GM23338 (cell line): ENCODE measurements at regions not wholly inside any gene's neighbourhood (a gene's known extent, or its start where the extent isn't known, plus 50 kb on each side); places are given as distances from the start of the nearest gene placed in this dataset.

Source experiments
- ATAC-seq: fragments of 200-7000 bp; cut with Tn5 transposase; 3 replicates; pipeline ENCODE4 v1.9.1; 2020
- DNase-seq: peaks from one replicate; pipeline ENCODE4 v3.0.0-alpha.2; 2015; ENCODE audit warnings: low spot score
- H2AFZ ChIP-seq: fragments of 200-600 bp; sonication (generic); 2 replicates; pipeline ENCODE4 v1.8.0; 2016; ENCODE audit warnings: antibody characterized with exemption, mild to moderate bottlenecking, moderate library complexity
- H3F3A ChIP-seq: fragments of 200-600 bp; sonication (generic); replicated peaks from 2 replicates; pipeline ENCODE4 v1.8.0; 2017; ENCODE audit warnings: antibody characterized with exemption, mixed run types, low read depth
- H3K27ac ChIP-seq: fragments of 200-600 bp; sonication (generic); 2 replicates; pipeline ENCODE4 v1.6.1; 2016; ENCODE audit warnings: low read depth
- H3K27me3 ChIP-seq: fragments of 200-600 bp; sonication (generic); 2 replicates; pipeline ENCODE4 v1.8.0; 2016; ENCODE audit warnings: mild to moderate bottlenecking, mixed run types, moderate library complexity; ENCODE audit not compliant: insufficient read depth
- H3K36me3 ChIP-seq: fragments of 200-600 bp; sonication (generic); 2 replicates; pipeline ENCODE4 v1.8.0; 2016; ENCODE audit warnings: mild to moderate bottlenecking; ENCODE audit not compliant: insufficient read depth
- H3K4me1 ChIP-seq: fragments of 200-600 bp; sonication (generic); 2 replicates; pipeline ENCODE4 v1.8.0; 2016; ENCODE audit warnings: mild to moderate bottlenecking, moderate library complexity; ENCODE audit not compliant: insufficient read depth
- H3K4me2 ChIP-seq: fragments of 200-600 bp; sonication (generic); 2 replicates; pipeline ENCODE4 v1.7.1; 2017; ENCODE audit warnings: mixed run types
- H3K4me3 ChIP-seq: fragments of 200-600 bp; sonication (generic); 2 replicates; pipeline ENCODE4 v1.6.1; 2016; ENCODE audit warnings: mixed run types
- H3K79me2 ChIP-seq: fragments of 200-600 bp; sonication (generic); replicated peaks from 2 replicates; pipeline ENCODE4 v1.8.0; 2017; ENCODE audit warnings: mild to moderate bottlenecking; ENCODE audit not compliant: insufficient read depth
- H3K9me2 ChIP-seq: fragments of 200-600 bp; sonication (generic); 2 replicates; pipeline ENCODE4 v1.8.0; 2017; ENCODE audit not compliant: insufficient read depth
- H4K20me1 ChIP-seq: fragments of 200-600 bp; sonication (generic); replicated peaks from 2 replicates; pipeline ENCODE4 v1.8.0; 2017; ENCODE audit warnings: mild to moderate bottlenecking; ENCODE audit not compliant: insufficient read depth
- H3K27ac Mint-ChIP-seq: 2 replicates; pipeline ENCODE4 v1.8.0; 2020; ENCODE audit warnings: inconsistent platforms, mild to moderate bottlenecking, moderate library complexity, mixed read lengths
- H3K27me3 Mint-ChIP-seq: 3 replicates; pipeline ENCODE4 v1.8.0; 2022; ENCODE audit warnings: low read depth, mild to moderate bottlenecking, moderate library complexity, mixed read lengths, inconsistent platforms; ENCODE audit not compliant: insufficient read depth, poor library complexity
- H3K36me3 Mint-ChIP-seq: 3 replicates; pipeline ENCODE4 v1.8.0; 2021; ENCODE audit warnings: low read depth, mild to moderate bottlenecking, inconsistent platforms, moderate library complexity, mixed read lengths
- H3K4me1 Mint-ChIP-seq: 3 replicates; pipeline ENCODE4 v1.8.0; 2020; ENCODE audit warnings: mild to moderate bottlenecking, inconsistent platforms, mixed read lengths
- H3K4me3 Mint-ChIP-seq: 3 replicates; pipeline ENCODE4 v1.8.0; 2021; ENCODE audit warnings: moderate library complexity, mild to moderate bottlenecking, inconsistent platforms, mixed read lengths
- H3K9me3 Mint-ChIP-seq: 3 replicates; pipeline ENCODE4 v1.8.0; 2020; ENCODE audit warnings: moderate library complexity, mild to moderate bottlenecking, inconsistent platforms, mixed read lengths
- CTCF ChIP-seq, 2 experiments: fragments of 200-600 bp in 1 of 2; sonication (generic) in 1 of 2; conservative IDR thresholded peaks; 2 replicates each; pipeline versions ENCODE4 v1.5.1 to v1.6.1; 2016 to 2017; ENCODE audit warnings: antibody characterized with exemption in 2 of 2, low read depth in 2 of 2, mild to moderate bottlenecking in 2 of 2, moderate library complexity in 1 of 2
- EZH2 ChIP-seq: fragments of 200-600 bp; sonication (generic); IDR thresholded peaks from one replicate; pipeline ENCODE4 v1.8.0; 2017; ENCODE audit warnings: antibody characterized with exemption, mild to moderate bottlenecking, low read depth; ENCODE audit not compliant: unreplicated experiment
- ZNF114 ChIP-seq: fragments of 250-450 bp; sonication (Bioruptor Pico); IDR thresholded peaks from 2 replicates; pipeline ENCODE4 v1.5.0; 2020; ENCODE audit warnings: mild to moderate bottlenecking, moderate library complexity
- ZNF331 ChIP-seq: fragments of 250-450 bp; sonication (Bioruptor Pico); IDR thresholded peaks from 2 replicates; pipeline ENCODE4 v1.5.0; 2020; ENCODE audit warnings: low read depth, mild to moderate bottlenecking, moderate library complexity
- TF ChIP-seq, protein P1 (sequence below): fragments of 250-450 bp; sonication (Bioruptor Pico); IDR thresholded peaks from 2 replicates; pipeline ENCODE4 v1.5.0; 2020; ENCODE audit warnings: mild to moderate bottlenecking, moderate library complexity

GRCh38 chr11:80317612-80318011, 876.8 kb upstream of the TENM4 start (continued):
- TF ChIP-seq, protein P1, sequence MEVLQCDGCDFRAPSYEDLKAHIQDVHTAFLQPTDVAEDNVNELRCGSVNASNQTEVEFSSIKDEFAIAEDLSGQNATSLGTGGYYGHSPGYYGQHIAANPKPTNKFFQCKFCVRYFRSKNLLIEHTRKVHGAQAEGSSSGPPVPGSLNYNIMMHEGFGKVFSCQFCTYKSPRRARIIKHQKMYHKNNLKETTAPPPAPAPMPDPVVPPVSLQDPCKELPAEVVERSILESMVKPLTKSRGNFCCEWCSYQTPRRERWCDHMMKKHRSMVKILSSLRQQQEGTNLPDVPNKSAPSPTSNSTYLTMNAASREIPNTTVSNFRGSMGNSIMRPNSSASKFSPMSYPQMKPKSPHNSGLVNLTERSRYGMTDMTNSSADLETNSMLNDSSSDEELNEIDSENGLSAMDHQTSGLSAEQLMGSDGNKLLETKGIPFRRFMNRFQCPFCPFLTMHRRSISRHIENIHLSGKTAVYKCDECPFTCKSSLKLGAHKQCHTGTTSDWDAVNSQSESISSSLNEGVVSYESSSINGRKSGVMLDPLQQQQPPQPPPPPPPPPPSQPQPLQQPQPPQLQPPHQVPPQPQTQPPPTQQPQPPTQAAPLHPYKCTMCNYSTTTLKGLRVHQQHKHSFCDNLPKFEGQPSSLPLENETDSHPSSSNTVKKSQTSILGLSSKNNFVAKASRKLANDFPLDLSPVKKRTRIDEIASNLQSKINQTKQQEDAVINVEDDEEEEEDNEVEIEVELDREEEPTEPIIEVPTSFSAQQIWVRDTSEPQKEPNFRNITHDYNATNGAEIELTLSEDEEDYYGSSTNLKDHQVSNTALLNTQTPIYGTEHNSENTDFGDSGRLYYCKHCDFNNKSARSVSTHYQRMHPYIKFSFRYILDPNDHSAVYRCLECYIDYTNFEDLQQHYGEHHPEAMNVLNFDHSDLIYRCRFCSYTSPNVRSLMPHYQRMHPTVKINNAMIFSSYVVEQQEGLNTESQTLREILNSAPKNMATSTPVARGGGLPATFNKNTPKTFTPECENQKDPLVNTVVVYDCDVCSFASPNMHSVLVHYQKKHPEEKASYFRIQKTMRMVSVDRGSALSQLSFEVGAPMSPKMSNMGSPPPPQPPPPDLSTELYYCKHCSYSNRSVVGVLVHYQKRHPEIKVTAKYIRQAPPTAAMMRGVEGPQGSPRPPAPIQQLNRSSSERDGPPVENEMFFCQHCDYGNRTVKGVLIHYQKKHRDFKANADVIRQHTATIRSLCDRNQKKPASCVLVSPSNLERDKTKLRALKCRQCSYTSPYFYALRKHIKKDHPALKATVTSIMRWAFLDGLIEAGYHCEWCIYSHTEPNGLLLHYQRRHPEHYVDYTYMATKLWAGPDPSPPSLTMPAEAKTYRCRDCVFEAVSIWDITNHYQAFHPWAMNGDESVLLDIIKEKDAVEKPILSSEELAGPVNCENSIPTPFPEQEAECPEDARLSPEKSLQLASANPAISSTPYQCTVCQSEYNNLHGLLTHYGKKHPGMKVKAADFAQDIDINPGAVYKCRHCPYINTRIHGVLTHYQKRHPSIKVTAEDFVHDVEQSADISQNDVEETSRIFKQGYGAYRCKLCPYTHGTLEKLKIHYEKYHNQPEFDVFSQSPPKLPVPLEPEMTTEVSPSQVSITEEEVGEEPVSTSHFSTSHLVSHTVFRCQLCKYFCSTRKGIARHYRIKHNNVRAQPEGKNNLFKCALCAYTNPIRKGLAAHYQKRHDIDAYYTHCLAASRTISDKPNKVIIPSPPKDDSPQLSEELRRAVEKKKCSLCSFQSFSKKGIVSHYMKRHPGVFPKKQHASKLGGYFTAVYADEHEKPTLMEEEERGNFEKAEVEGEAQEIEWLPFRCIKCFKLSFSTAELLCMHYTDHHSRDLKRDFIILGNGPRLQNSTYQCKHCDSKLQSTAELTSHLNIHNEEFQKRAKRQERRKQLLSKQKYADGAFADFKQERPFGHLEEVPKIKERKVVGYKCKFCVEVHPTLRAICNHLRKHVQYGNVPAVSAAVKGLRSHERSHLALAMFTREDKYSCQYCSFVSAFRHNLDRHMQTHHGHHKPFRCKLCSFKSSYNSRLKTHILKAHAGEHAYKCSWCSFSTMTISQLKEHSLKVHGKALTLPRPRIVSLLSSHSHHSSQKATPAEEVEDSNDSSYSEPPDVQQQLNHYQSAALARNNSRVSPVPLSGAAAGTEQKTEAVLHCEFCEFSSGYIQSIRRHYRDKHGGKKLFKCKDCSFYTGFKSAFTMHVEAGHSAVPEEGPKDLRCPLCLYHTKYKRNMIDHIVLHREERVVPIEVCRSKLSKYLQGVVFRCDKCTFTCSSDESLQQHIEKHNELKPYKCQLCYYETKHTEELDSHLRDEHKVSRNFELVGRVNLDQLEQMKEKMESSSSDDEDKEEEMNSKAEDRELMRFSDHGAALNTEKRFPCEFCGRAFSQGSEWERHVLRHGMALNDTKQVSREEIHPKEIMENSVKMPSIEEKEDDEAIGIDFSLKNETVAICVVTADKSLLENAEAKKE (CRISPR knock-in tag), result no peak
- TF ChIP-seq CTCF (conservative IDR thresholded peaks at IDR 0.05; ENCODE audit: low read depth in 2 of 2) (no peak), EZH2 (no peak), ZNF331 (CRISPR knock-in tag) (no peak), ZNF114 (CRISPR knock-in tag) (no peak)

DNA sequence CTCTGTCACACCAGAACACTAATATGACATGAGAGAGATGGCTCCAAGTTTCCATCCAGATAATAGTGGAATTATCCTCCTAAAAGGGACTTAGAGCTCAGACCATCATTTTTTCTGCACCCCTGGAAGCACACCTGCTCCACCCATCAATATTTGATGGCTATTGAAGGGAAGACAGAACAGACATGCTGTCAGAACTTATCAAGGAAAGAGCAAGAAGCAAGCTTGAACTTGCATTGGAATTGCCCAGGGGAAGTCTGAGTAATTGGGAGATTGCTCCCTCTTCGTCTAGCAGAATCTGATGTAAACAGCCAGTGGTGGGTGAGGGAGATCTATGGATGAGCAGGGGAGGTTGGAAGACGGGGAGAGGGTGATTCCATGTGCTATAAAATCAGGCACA, 874.4 kb upstream of the TENM4 start:
- H3K4me1 ChIP-seq, result peaks cover 11% of the 10 kb centered on the region
- H3K4me1 Mint-ChIP-seq, result peaks cover 13% of the 10 kb centered on the region
- H3K9me2 ChIP-seq, result 0 out of 2 replicates have a peak, but pooled peaks cover 5% of the 10 kb centered on the region
- H3K36me3 ChIP-seq, result no peaks in the 10 kb centered on the region
- H3K27me3 ChIP-seq, result peaks cover 6% of the 10 kb centered on the region; the same call in 1 of the 2 replicates
- TF ChIP-seq, protein P1 (CRISPR knock-in tag), result no peak
- no peak for TF ChIP-seq ZNF114 (CRISPR knock-in tag)
- TF ChIP-seq EZH2, result no peak
- H4K20me1 ChIP-seq, result no peaks in the 10 kb centered on the region
- no peak overlapping the region for H3K27ac ChIP-seq
- peaks cover 6% of the 10 kb centered on the region for H3K27me3 Mint-ChIP-seq
- H3K27ac Mint-ChIP-seq, result no peak overlapping the region
- H3K9me3 Mint-ChIP-seq, result no peaks in the 10 kb centered on the region
- ATAC-seq (no peak), DNase-seq (no peak)
- peak overlapping the region; percentile 18; the same call in 1 of the 2 replicates for H2AFZ ChIP-seq
- H3F3A ChIP-seq, result no peaks in the 10 kb centered on the region
- no peak overlapping the region for H3K4me3 ChIP-seq
- H3K4me3 Mint-ChIP-seq, result no peak overlapping the region
- no peaks in the 10 kb centered on the region for H3K79me2 ChIP-seq
- no peaks in the 10 kb centered on the region for H3K36me3 Mint-ChIP-seq
- no peak overlapping the region for H3K4me2 ChIP-seq
